Esophagus squamous epithelium (tissue), 5 donors: ENCODE measurements at regions not wholly inside any gene's neighbourhood (a gene's known extent, or its start where the extent isn't known, plus 50 kb on each side); places are given as distances from the start of the nearest gene placed in this dataset.

Source experiments
- DNase-seq: peaks from one replicate; lab custom pipeline; 2025; lab: John Stamatoyannopoulos, UW
- H3K27ac ChIP-seq, 4 donors: fragments of 200-600 bp; sonication (generic); one replicate each; pipeline ENCODE4 v1.5.1; 2016 to 2019; ENCODE audit warnings: mild to moderate bottlenecking in 1 of 4
- H3K27me3 ChIP-seq, 4 donors: fragments of 200-600 bp; sonication (generic); 1 replicate in 3 of 4; 2 replicates in 1 of 4; pipeline versions ENCODE4 v1.5.1 to v1.6.0; 2017 to 2021; ENCODE audit warnings: antibody characterized with exemption in 1 of 4
- H3K36me3 ChIP-seq, 3 donors: fragments of 200-600 bp; sonication (generic); one replicate each; pipeline ENCODE4 v1.5.1; 2016 to 2019
- H3K4me1 ChIP-seq, 3 donors: fragments of 200-600 bp; sonication (generic); one replicate each; pipeline ENCODE4 v1.5.1; 2017 to 2019
- H3K4me3 ChIP-seq, 4 donors: fragments of 200-600 bp; sonication (generic); 1 replicate in 3 of 4; 2 replicates in 1 of 4; pipeline ENCODE4 v1.5.1; 2016 to 2019; ENCODE audit warnings: mild to moderate bottlenecking in 2 of 4, moderate library complexity in 1 of 4
- H3K9me3 ChIP-seq, 3 donors: fragments of 200-600 bp; sonication (generic); one replicate each; pipeline ENCODE4 v1.5.1; 2016 to 2019
- POLR2A ChIP-seq, 4 donors: fragments of 450-650 bp; IDR thresholded peaks; one replicate each; pipeline ENCODE4 v1.6.1; 2017; ENCODE audit warnings: antibody characterized with exemption in 4 of 4, mild to moderate bottlenecking in 4 of 4, moderate library complexity in 3 of 4
- WGBS, 2 donors: methylation state at CpG; one replicate each; pipeline ENCODE4 v1.1.5; 2018; 5-methylcytosine and 5-hydroxymethylcytosine counted together
- intact Hi-C: fragments of 100-400 bp; cut with DNase I; formaldehyde crosslinking; loops from one replicate; pipeline ENCODE4 v1.15.0; 2022
- TF ChIP-seq, protein P1 (sequence below), 6 experiments: fragments of 450-650 bp in 4 of 6; fragments of 200-600 bp in 2 of 6; sonication (generic) in 2 of 6; IDR thresholded peaks; one replicate each; pipeline ENCODE4 v1.5.1; 2016 to 2019; ENCODE audit warnings: antibody characterized with exemption in 6 of 6, mild to moderate bottlenecking in 4 of 6, moderate library complexity in 4 of 6
- donor health status: DM: yes; HTN: yes; CAD: no.

- H3K4me3 ChIP-seq, result no peak overlapping the region
- H3K27ac ChIP-seq, result no peak overlapping the region
- no peak for TF ChIP-seq POLR2A (IDR thresholded peaks at IDR 0.05)
- TF ChIP-seq, protein P1, sequence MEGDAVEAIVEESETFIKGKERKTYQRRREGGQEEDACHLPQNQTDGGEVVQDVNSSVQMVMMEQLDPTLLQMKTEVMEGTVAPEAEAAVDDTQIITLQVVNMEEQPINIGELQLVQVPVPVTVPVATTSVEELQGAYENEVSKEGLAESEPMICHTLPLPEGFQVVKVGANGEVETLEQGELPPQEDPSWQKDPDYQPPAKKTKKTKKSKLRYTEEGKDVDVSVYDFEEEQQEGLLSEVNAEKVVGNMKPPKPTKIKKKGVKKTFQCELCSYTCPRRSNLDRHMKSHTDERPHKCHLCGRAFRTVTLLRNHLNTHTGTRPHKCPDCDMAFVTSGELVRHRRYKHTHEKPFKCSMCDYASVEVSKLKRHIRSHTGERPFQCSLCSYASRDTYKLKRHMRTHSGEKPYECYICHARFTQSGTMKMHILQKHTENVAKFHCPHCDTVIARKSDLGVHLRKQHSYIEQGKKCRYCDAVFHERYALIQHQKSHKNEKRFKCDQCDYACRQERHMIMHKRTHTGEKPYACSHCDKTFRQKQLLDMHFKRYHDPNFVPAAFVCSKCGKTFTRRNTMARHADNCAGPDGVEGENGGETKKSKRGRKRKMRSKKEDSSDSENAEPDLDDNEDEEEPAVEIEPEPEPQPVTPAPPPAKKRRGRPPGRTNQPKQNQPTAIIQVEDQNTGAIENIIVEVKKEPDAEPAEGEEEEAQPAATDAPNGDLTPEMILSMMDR (IDR thresholded peaks at IDR 0.05), result no peak
- intact Hi-C loops, result no loop called here
- H3K9me3 ChIP-seq, result peaks cover 0 to 8% (median 0%) of the 10 kb centered on the region in 3 donors
- WGBS, 2 donors, result 69 to 72% methylated on average over 2 of the region's 2 CpGs
- no peaks in the 10 kb centered on the region for H3K36me3 ChIP-seq
- H3K4me1 ChIP-seq, result no peaks in the 10 kb centered on the region
- DNase-seq, result no peak
- H3K27me3 ChIP-seq, result no peaks in the 10 kb centered on the region
These were observed 382.4 kb upstream of the ADGRB3 start for GRCh38 chr6:68252632-68253031.

DNA sequence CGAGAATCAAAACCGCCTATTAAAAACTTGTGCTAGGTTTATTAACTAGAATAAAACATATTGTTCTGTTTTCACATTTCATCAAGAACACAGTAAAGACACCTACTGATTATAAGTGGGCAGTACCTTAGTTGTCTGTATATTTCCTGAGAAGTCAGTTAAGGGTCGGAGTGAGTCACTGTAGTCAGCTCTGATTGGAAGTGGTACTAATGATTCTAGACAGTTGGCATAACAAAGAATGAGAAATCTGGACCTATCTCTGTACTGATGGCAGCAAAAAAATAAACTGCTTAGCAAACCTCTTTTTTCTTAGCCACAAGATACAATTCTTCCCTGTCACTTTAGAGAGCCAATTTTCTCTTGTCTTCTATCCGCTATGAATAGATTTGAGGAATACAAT lies 387.3 kb upstream of the ADGRB3 start:
- H3K36me3 ChIP-seq, result no peaks in the 10 kb centered on the region
- WGBS, 2 donors, result 72 to 83% methylated on average over 4 of the region's 4 CpGs
- intact Hi-C loops, result no loop called here

GRCh38 chr6:68240726-68241125 lies 394.4 kb upstream of the ADGRB3 start:
- Histone ChIP-seq H3K9me3 (no peaks in the 10 kb centered on the region), H3K36me3 (no peaks in the 10 kb centered on the region), H3K4me3 (no peak overlapping the region), H3K4me1 (no peaks in the 10 kb centered on the region), H3K27ac (no peak overlapping the region), H3K27me3 (no peaks in the 10 kb centered on the region)
- DNase-seq, result no peak
- intact Hi-C loops, result no loop called here
- TF ChIP-seq, protein P1 (IDR thresholded peaks at IDR 0.05), result no peak
- TF ChIP-seq POLR2A (IDR thresholded peaks at IDR 0.05), result no peak

More for the DNA sequence above, 387.3 kb upstream of the ADGRB3 start:
- H3K27me3 ChIP-seq, result no peaks in the 10 kb centered on the region
- TF ChIP-seq, protein P1 (IDR thresholded peaks at IDR 0.05), result no peak
- TF ChIP-seq POLR2A (IDR thresholded peaks at IDR 0.05), result no peak
- H3K4me3 ChIP-seq, result no peak overlapping the region
- DNase-seq, result no peak
- no peaks in the 10 kb centered on the region for H3K9me3 ChIP-seq
- no peaks in the 10 kb centered on the region for H3K4me1 ChIP-seq
- H3K27ac ChIP-seq, result no peak overlapping the region

DNA sequence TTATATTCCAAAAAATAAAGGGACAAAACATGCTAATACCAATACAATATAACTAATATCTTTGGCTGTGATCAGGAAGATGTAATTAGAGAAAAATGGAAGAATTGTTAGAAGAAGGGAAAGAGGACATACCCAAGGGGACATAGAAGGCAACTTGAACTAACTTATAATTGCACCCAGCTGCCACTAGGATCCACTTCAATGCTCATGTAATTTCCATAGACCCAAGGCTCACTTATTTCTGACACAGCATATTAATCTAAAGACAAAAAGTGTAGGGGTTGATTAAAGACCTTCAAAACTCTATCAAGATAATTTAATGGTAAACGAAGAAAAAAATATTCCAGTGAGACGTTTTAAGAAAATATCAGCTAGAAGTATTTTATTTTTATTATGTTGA lies 396.0 kb upstream of the ADGRB3 start:
- Histone ChIP-seq H3K4me1 (no peaks in the 10 kb centered on the region), H3K4me3 (no peak overlapping the region), H3K36me3 (no peaks in the 10 kb centered on the region), H3K27me3 (no peaks in the 10 kb centered on the region), H3K9me3 (no peaks in the 10 kb centered on the region), H3K27ac (no peak overlapping the region)
- TF ChIP-seq POLR2A (IDR thresholded peaks at IDR 0.05), result no peak
- TF ChIP-seq, protein P1 (IDR thresholded peaks at IDR 0.05), result no peak
- no peak for DNase-seq
- 49 to 61% methylated on average over 2 of the region's 2 CpGs for WGBS, 2 donors
- intact Hi-C loops, result no loop called here

GRCh38 chr6:68238097-68238601 lies 396.9 kb upstream of the ADGRB3 start:
- DNase-seq, result no peak
- Histone ChIP-seq H3K36me3 (no peaks in the 10 kb centered on the region), H3K4me3 (no peak overlapping the region), H3K4me1 (no peaks in the 10 kb centered on the region), H3K27me3 (no peaks in the 10 kb centered on the region), H3K27ac (no peak overlapping the region), H3K9me3 (no peaks in the 10 kb centered on the region)
- 9 to 14% methylated on average over 1 of the region's 1 CpG for WGBS, 2 donors
- no peak for TF ChIP-seq POLR2A (IDR thresholded peaks at IDR 0.05)
- TF ChIP-seq, protein P1 (IDR thresholded peaks at IDR 0.05), result no peak
- intact Hi-C loops, result no loop called here
